Fibroblast of lung (primary cell): ENCODE measurements at regions not wholly inside any gene's neighbourhood (a gene's known extent, or its start where the extent isn't known, plus 50 kb on each side); places are given as distances from the start of the nearest gene placed in this dataset.

Experiments
- DNase-seq, 2 donors: peaks; one replicate each; pipeline versions ENCODE4 v3.0.0 to v3.0.0-alpha.2; 2010; ENCODE audit warnings: low read depth in 2 of 2
- H2AFZ ChIP-seq: 2 replicates; pipeline ENCODE4 v1.5.1; 2012; ENCODE audit warnings: low read length, control low read depth, inconsistent platforms
- H3K27ac ChIP-seq: 2 replicates; pipeline ENCODE4 v1.5.1; 2011; ENCODE audit warnings: low read length, control low read depth; ENCODE audit not compliant: insufficient read depth
- H3K27me3 ChIP-seq: 2 replicates; pipeline ENCODE4 v1.5.1; 2011; ENCODE audit warnings: mild to moderate bottlenecking, low read length; ENCODE audit not compliant: control insufficient read depth, insufficient read depth
- H3K36me3 ChIP-seq: 2 replicates; pipeline ENCODE4 v1.5.1; 2011; ENCODE audit warnings: low read length; ENCODE audit not compliant: control insufficient read depth, insufficient read depth
- H3K4me1 ChIP-seq: 2 replicates; pipeline ENCODE4 v1.5.1; 2011; ENCODE audit warnings: low read length; ENCODE audit not compliant: control insufficient read depth, insufficient read depth; ENCODE audit errors: extremely low read depth
- H3K4me2 ChIP-seq: 2 replicates; pipeline ENCODE4 v1.5.1; 2011; ENCODE audit warnings: low read length, control low read depth; ENCODE audit not compliant: insufficient read depth; ENCODE audit errors: extremely low read depth
- H3K4me3 ChIP-seq, 4 experiments: fragments of 200-600 bp in 1 of 4; sonication (generic) in 1 of 4; replicated peaks in 1 of 4; 2 replicates each; pipeline ENCODE4 v1.5.1; 2011 to 2016; ENCODE audit warnings: low read length in 4 of 4, low read depth in 3 of 4, mild to moderate bottlenecking in 3 of 4, control low read depth in 2 of 4, inconsistent platforms in 1 of 4, mixed read lengths in 1 of 4; ENCODE audit not compliant: insufficient read depth in 1 of 4; ENCODE audit errors: control extremely low read depth in 1 of 4
- H3K79me2 ChIP-seq: 2 replicates; pipeline ENCODE4 v1.5.1; 2012; ENCODE audit warnings: mild to moderate bottlenecking, low read length, inconsistent platforms; ENCODE audit not compliant: control insufficient read depth, insufficient read depth
- H3K9ac ChIP-seq: 2 replicates; pipeline ENCODE4 v1.5.1; 2011; ENCODE audit warnings: mild to moderate bottlenecking, low read length, control low read depth; ENCODE audit not compliant: insufficient read depth
- H3K9me3 ChIP-seq: 2 replicates; pipeline ENCODE4 v1.5.1; 2012; ENCODE audit warnings: low read depth, low read length; ENCODE audit not compliant: control insufficient read depth, insufficient read depth
- H4K20me1 ChIP-seq: 2 replicates; pipeline ENCODE4 v1.5.1; 2011; ENCODE audit warnings: low read length; ENCODE audit not compliant: control insufficient read depth, insufficient read depth; ENCODE audit errors: extremely low read depth
- CTCF ChIP-seq, 2 donors: IDR thresholded peaks in 1 of 2; conservative IDR thresholded peaks in 1 of 2; 1 replicate in 1 of 2; 2 replicates in 1 of 2; pipeline ENCODE4 v1.5.1; 2011 to 2012; ENCODE audit warnings: low read length in 2 of 2, control low read depth in 1 of 2, inconsistent platforms in 1 of 2, low read depth in 1 of 2, mild to moderate bottlenecking in 1 of 2
- EZH2 ChIP-seq: IDR thresholded peaks from 2 replicates; pipeline ENCODE4 v1.5.1; 2012; ENCODE audit warnings: low read length, control low read depth, mild to moderate bottlenecking; ENCODE audit errors: missing control alignments

DNA sequence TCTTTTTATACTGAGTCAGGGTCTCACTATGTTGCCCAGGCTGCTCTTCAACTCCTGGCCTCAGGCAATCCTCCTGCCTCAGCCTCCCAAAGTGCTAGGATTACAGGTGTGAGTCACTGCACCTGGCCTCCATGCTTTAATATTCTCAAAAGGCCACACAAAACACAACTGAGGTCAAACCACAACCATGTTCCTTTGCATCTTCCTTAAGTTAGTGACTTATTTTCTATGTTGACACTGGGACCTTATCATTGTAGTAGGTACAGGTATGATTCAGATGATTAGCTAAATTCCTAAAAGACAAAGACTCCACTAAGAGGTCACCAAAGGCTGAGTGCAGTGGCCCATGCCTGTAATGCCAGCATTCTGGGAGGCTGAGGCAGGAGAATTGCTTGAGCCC is 131.9 kb upstream of the ATP1B1 start:
- DNase-seq = no peak
- no peaks in the 10 kb centered on the region for H3K79me2 ChIP-seq
- H3K9me3 ChIP-seq = no peaks in the 10 kb centered on the region
- H3K36me3 ChIP-seq = no peaks in the 10 kb centered on the region
- no peak for TF ChIP-seq EZH2
- no peak for TF ChIP-seq CTCF (conservative IDR thresholded peaks at IDR 0.05 in 1 of 2, IDR thresholded peaks at IDR 0.05 in 1 of 2; ENCODE audit: low read depth in 1 of 2, low read length in 2 of 2)
- no peaks in the 10 kb centered on the region for H3K4me1 ChIP-seq
- H4K20me1 ChIP-seq = no peaks in the 10 kb centered on the region
- no peak overlapping the region for H3K9ac ChIP-seq
- no peaks in the 10 kb centered on the region for H3K27me3 ChIP-seq
- H3K27ac ChIP-seq = no peak overlapping the region
- no peak overlapping the region for H3K4me2 ChIP-seq
- H3K4me3 ChIP-seq = no peak overlapping the region
- no peak overlapping the region for H2AFZ ChIP-seq

DNA sequence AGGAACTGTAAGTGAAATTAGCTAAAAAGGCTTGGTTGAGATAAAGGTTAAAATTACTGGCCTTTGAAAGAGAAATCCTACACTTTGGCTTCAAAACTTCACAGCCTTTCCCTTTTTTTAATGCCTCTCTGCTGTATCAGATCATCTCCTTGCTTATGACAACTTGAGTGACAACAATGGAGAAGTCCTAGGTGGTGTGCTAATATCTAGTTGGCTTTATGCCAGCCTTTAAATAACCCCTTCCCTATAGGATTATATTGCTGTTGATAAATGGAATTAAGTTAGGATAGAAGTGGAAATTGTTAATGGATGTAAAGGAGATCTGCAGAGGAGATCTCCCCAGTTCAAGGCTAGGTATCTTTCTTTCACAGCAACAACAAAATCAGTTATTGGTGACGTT is 130.2 kb upstream of the ATP1B1 start:
- no peak overlapping the region for H3K4me2 ChIP-seq
- no peaks in the 10 kb centered on the region for H4K20me1 ChIP-seq
- no peak overlapping the region for H3K27ac ChIP-seq
- no peaks in the 10 kb centered on the region for H3K27me3 ChIP-seq
- no peak for TF ChIP-seq EZH2
- no peak for TF ChIP-seq CTCF (conservative IDR thresholded peaks at IDR 0.05 in 1 of 2, IDR thresholded peaks at IDR 0.05 in 1 of 2; ENCODE audit: low read depth in 1 of 2, low read length in 2 of 2)
- H3K79me2 ChIP-seq = no peaks in the 10 kb centered on the region
- no peaks in the 10 kb centered on the region for H3K36me3 ChIP-seq
- no peak for DNase-seq
- no peaks in the 10 kb centered on the region for H3K4me1 ChIP-seq
- no peak overlapping the region for H3K9ac ChIP-seq
- no peak overlapping the region for H3K4me3 ChIP-seq
- H3K9me3 ChIP-seq = no peaks in the 10 kb centered on the region
- H2AFZ ChIP-seq = no peak overlapping the region

DNA sequence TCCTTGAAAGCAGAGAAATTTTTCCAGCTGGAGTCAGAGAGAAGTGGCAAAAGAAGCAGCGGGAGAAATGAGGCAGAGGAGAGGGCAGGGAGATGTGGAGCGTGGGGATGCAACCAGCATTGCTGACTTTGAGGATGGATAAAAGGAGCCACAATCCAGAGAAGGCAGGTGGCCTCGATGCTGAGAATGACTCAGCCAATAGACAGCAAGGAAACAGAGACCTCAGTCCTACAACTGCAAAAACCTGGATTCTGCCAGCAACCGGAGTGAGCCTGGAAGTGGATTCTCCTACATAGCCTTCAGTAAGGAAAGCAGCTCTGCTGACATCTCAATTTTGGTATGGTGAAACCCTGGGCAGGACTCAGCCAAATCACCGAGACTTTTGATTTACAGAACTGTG is 128.9 kb upstream of the ATP1B1 start:
- no peak overlapping the region for H3K4me3 ChIP-seq
- no peak overlapping the region for H3K27ac ChIP-seq
- H3K4me2 ChIP-seq = no peak overlapping the region
- H3K36me3 ChIP-seq = no peaks in the 10 kb centered on the region
- no peak overlapping the region for H3K9ac ChIP-seq
- no peak overlapping the region for H2AFZ ChIP-seq
- no peak for DNase-seq
- H4K20me1 ChIP-seq = no peaks in the 10 kb centered on the region
- H3K4me1 ChIP-seq = no peaks in the 10 kb centered on the region
- TF ChIP-seq EZH2 = no peak
- no peak for TF ChIP-seq CTCF (conservative IDR thresholded peaks at IDR 0.05 in 1 of 2, IDR thresholded peaks at IDR 0.05 in 1 of 2; ENCODE audit: low read depth in 1 of 2, low read length in 2 of 2)
- H3K9me3 ChIP-seq = no peaks in the 10 kb centered on the region
- H3K79me2 ChIP-seq = no peaks in the 10 kb centered on the region
- H3K27me3 ChIP-seq = no peaks in the 10 kb centered on the region
